ENCODE measurements at regions not wholly inside any gene's neighbourhood (a gene's known extent, or its start where the extent isn't known, plus 50 kb on each side); places are given as distances from the start of the nearest gene placed in this dataset.
A peak's percentile ranks its signal among the peaks of the same experiment; 100 is the strongest.
"Not testable (repeated sequence)": the region's sequence is repeated elsewhere in the genome, so short reads cannot be mapped to it uniquely, and the experiment has no call there.

GRCh38 chr6:74378437-74378836 lies 682.4 kb downstream of the CD109 start:
- H3K36me3 ChIP-seq (ENCODE audit: control insufficient read depth in 1 of 2, insufficient read depth in 2 of 2, low read length in 1 of 2); H3K9me3 ChIP-seq (ENCODE audit: control insufficient read depth, low read length); H3K4me3 ChIP-seq (ENCODE audit: low read length in 2 of 2); ATAC-seq (ENCODE audit: low FRiP score); intact Hi-C loops (cut with DNase I); H3K27ac ChIP-seq (ENCODE audit: low read depth in 1 of 2, low read length in 2 of 2); H3K27me3 ChIP-seq (ENCODE audit: control insufficient read depth in 1 of 2, insufficient read depth in 2 of 2, low read length in 1 of 2); H3K4me1 ChIP-seq (ENCODE audit: control insufficient read depth in 1 of 2, insufficient read depth in 2 of 2, low read length in 2 of 2): not testable (repeated sequence)
- peak in 1 of 2 donors; percentile 34 for DNase-seq
- 88 to 89% methylated on average over 10 of the region's 10 CpGs for WGBS, 2 donors

- intact Hi-C loops (cut with DNase I), result no loop called here
- DNase-seq (no peak), ATAC-seq (ENCODE audit: low FRiP score) (no peak)
- Histone ChIP-seq H3K36me3 (ENCODE audit: control insufficient read depth in 1 of 2, insufficient read depth in 2 of 2, low read length in 1 of 2) (no peaks in the 10 kb centered on the region), H3K27ac (ENCODE audit: low read depth in 1 of 2, low read length in 2 of 2) (no peak overlapping the region), H3K27me3 (ENCODE audit: control insufficient read depth in 1 of 2, insufficient read depth in 2 of 2, low read length in 1 of 2) (no peaks in the 10 kb centered on the region), H3K4me3 (ENCODE audit: low read length in 2 of 2) (no peak overlapping the region), H3K4me1 (ENCODE audit: control insufficient read depth in 1 of 2, insufficient read depth in 2 of 2, low read length in 2 of 2) (no peaks in the 10 kb centered on the region), H3K9me3 (ENCODE audit: control insufficient read depth, low read length) (no peaks in the 10 kb centered on the region)
Observed at GRCh38 chr6:74369556-74369993, 673.6 kb downstream of the CD109 start.

- Histone ChIP-seq H3K36me3 (ENCODE audit: control insufficient read depth in 1 of 2, insufficient read depth in 2 of 2, low read length in 1 of 2) (no peaks in the 10 kb centered on the region), H3K4me3 (ENCODE audit: low read length in 2 of 2) (no peak overlapping the region), H3K27me3 (ENCODE audit: control insufficient read depth in 1 of 2, insufficient read depth in 2 of 2, low read length in 1 of 2) (no peaks in the 10 kb centered on the region), H3K9me3 (ENCODE audit: control insufficient read depth, low read length) (no peaks in the 10 kb centered on the region), H3K4me1 (ENCODE audit: control insufficient read depth in 1 of 2, insufficient read depth in 2 of 2, low read length in 2 of 2) (no peaks in the 10 kb centered on the region), H3K27ac (ENCODE audit: low read depth in 1 of 2, low read length in 2 of 2) (no peak overlapping the region)
- DNase-seq, result no peak
- ATAC-seq (ENCODE audit: low FRiP score), result no peak
- 98% methylated on average over 2 of the region's 2 CpGs for WGBS, 2 donors
- intact Hi-C loops (cut with DNase I), result no loop called here
Observed at GRCh38 chr6:74368746-74369145, 672.7 kb downstream of the CD109 start.

GRCh38 chr6:74366634-74367033 lies 670.6 kb downstream of the CD109 start:
- intact Hi-C loops (cut with DNase I), result no loop called here
- H3K4me1 ChIP-seq (ENCODE audit: control insufficient read depth in 1 of 2, insufficient read depth in 2 of 2, low read length in 2 of 2), result no peaks in the 10 kb centered on the region
- H3K4me3 ChIP-seq (ENCODE audit: low read length in 2 of 2), result no peak overlapping the region
- DNase-seq (no peak), ATAC-seq (ENCODE audit: low FRiP score) (no peak)
- H3K27ac ChIP-seq (ENCODE audit: low read depth in 1 of 2, low read length in 2 of 2), result no peak overlapping the region
- H3K27me3 ChIP-seq (ENCODE audit: control insufficient read depth in 1 of 2, insufficient read depth in 2 of 2, low read length in 1 of 2), result no peaks in the 10 kb centered on the region
- WGBS, 2 donors, result 97 to 98% methylated on average over 1 of the region's 1 CpG
- H3K36me3 ChIP-seq (ENCODE audit: control insufficient read depth in 1 of 2, insufficient read depth in 2 of 2, low read length in 1 of 2), result no peaks in the 10 kb centered on the region
- no peaks in the 10 kb centered on the region for H3K9me3 ChIP-seq (ENCODE audit: control insufficient read depth, low read length)

GRCh38 chr6:74362391-74362790 lies 666.4 kb downstream of the CD109 start:
- DNase-seq, result no peak
- Histone ChIP-seq H3K27ac (ENCODE audit: low read depth in 1 of 2, low read length in 2 of 2) (no peak overlapping the region), H3K4me1 (ENCODE audit: control insufficient read depth in 1 of 2, insufficient read depth in 2 of 2, low read length in 2 of 2) (no peaks in the 10 kb centered on the region), H3K9me3 (ENCODE audit: control insufficient read depth, low read length) (no peaks in the 10 kb centered on the region), H3K4me3 (ENCODE audit: low read length in 2 of 2) (no peak overlapping the region), H3K36me3 (ENCODE audit: control insufficient read depth in 1 of 2, insufficient read depth in 2 of 2, low read length in 1 of 2) (no peaks in the 10 kb centered on the region), H3K27me3 (ENCODE audit: control insufficient read depth in 1 of 2, insufficient read depth in 2 of 2, low read length in 1 of 2) (no peaks in the 10 kb centered on the region)
- intact Hi-C loops (cut with DNase I), result no loop called here
- ATAC-seq (ENCODE audit: low FRiP score), result no peak
- 79 to 96% methylated on average over 1 of the region's 1 CpG for WGBS, 2 donors

GRCh38 chr6:74357321-74357720 lies 661.3 kb downstream of the CD109 start:
- 68 to 70% methylated on average over 4 of the region's 4 CpGs for WGBS, 2 donors
- ATAC-seq (ENCODE audit: low FRiP score) (no peak), DNase-seq (no peak)
- Histone ChIP-seq H3K36me3 (ENCODE audit: control insufficient read depth in 1 of 2, insufficient read depth in 2 of 2, low read length in 1 of 2) (no peaks in the 10 kb centered on the region), H3K4me1 (ENCODE audit: control insufficient read depth in 1 of 2, insufficient read depth in 2 of 2, low read length in 2 of 2) (no peaks in the 10 kb centered on the region), H3K27ac (ENCODE audit: low read depth in 1 of 2, low read length in 2 of 2) (no peak overlapping the region), H3K9me3 (ENCODE audit: control insufficient read depth, low read length) (no peaks in the 10 kb centered on the region), H3K4me3 (ENCODE audit: low read length in 2 of 2) (no peak overlapping the region), H3K27me3 (ENCODE audit: control insufficient read depth in 1 of 2, insufficient read depth in 2 of 2, low read length in 1 of 2) (no peaks in the 10 kb centered on the region)
- intact Hi-C loops (cut with DNase I), result no loop called here

GRCh38 chr6:74356391-74356790 lies 660.4 kb downstream of the CD109 start:
- intact Hi-C loops (cut with DNase I), result no loop called here
- WGBS, 2 donors, result 72 to 76% methylated on average over 2 of the region's 2 CpGs

GRCh38 chr6:74346936-74347535 lies 651.0 kb downstream of the CD109 start:
- Histone ChIP-seq H3K36me3 (ENCODE audit: control insufficient read depth in 1 of 2, insufficient read depth in 2 of 2, low read length in 1 of 2) (no peaks in the 10 kb centered on the region), H3K4me3 (ENCODE audit: low read length in 2 of 2) (no peak overlapping the region), H3K4me1 (ENCODE audit: control insufficient read depth in 1 of 2, insufficient read depth in 2 of 2, low read length in 2 of 2) (no peaks in the 10 kb centered on the region), H3K27ac (ENCODE audit: low read depth in 1 of 2, low read length in 2 of 2) (no peak overlapping the region), H3K9me3 (ENCODE audit: control insufficient read depth, low read length) (no peaks in the 10 kb centered on the region), H3K27me3 (ENCODE audit: control insufficient read depth in 1 of 2, insufficient read depth in 2 of 2, low read length in 1 of 2) (no peaks in the 10 kb centered on the region)
- ATAC-seq (ENCODE audit: low FRiP score), result no peak
- DNase-seq, result no peak
- intact Hi-C loops (cut with DNase I), result no loop called here
- 50 to 55% methylated on average over 4 of the region's 4 CpGs for WGBS, 2 donors

More at GRCh38 chr6:74356391-74356790, 660.4 kb downstream of the CD109 start:
- ATAC-seq (ENCODE audit: low FRiP score), result no peak
- Histone ChIP-seq H3K4me1 (ENCODE audit: control insufficient read depth in 1 of 2, insufficient read depth in 2 of 2, low read length in 2 of 2) (no peaks in the 10 kb centered on the region), H3K27me3 (ENCODE audit: control insufficient read depth in 1 of 2, insufficient read depth in 2 of 2, low read length in 1 of 2) (no peaks in the 10 kb centered on the region), H3K27ac (ENCODE audit: low read depth in 1 of 2, low read length in 2 of 2) (no peak overlapping the region), H3K4me3 (ENCODE audit: low read length in 2 of 2) (no peak overlapping the region), H3K9me3 (ENCODE audit: control insufficient read depth, low read length) (no peaks in the 10 kb centered on the region), H3K36me3 (ENCODE audit: control insufficient read depth in 1 of 2, insufficient read depth in 2 of 2, low read length in 1 of 2) (no peaks in the 10 kb centered on the region)
- DNase-seq, result no peak

- no peaks in the 10 kb centered on the region for H3K36me3 ChIP-seq (ENCODE audit: control insufficient read depth in 1 of 2, insufficient read depth in 2 of 2, low read length in 1 of 2)
- DNase-seq (no peak), ATAC-seq (ENCODE audit: low FRiP score) (no peak)
- 50 to 51% methylated on average over 3 of the region's 3 CpGs for WGBS, 2 donors
- H3K9me3 ChIP-seq (ENCODE audit: control insufficient read depth, low read length), result no peaks in the 10 kb centered on the region
- intact Hi-C loops (cut with DNase I), result no loop called here
- H3K4me3 ChIP-seq (ENCODE audit: low read length in 2 of 2), result no peak overlapping the region
- H3K27me3 ChIP-seq (ENCODE audit: control insufficient read depth in 1 of 2, insufficient read depth in 2 of 2, low read length in 1 of 2), result no peaks in the 10 kb centered on the region
- no peaks in the 10 kb centered on the region for H3K4me1 ChIP-seq (ENCODE audit: control insufficient read depth in 1 of 2, insufficient read depth in 2 of 2, low read length in 2 of 2)
- H3K27ac ChIP-seq (ENCODE audit: low read depth in 1 of 2, low read length in 2 of 2), result no peak overlapping the region
Observed at GRCh38 chr6:74343804-74344203, 647.8 kb downstream of the CD109 start.

Data from aorta (tissue), 5 donors.